ENCODE measurements at regions not wholly inside any gene's neighbourhood (a gene's known extent, or its start where the extent isn't known, plus 50 kb on each side); places are given as distances from the start of the nearest gene placed in this dataset.

DNA sequence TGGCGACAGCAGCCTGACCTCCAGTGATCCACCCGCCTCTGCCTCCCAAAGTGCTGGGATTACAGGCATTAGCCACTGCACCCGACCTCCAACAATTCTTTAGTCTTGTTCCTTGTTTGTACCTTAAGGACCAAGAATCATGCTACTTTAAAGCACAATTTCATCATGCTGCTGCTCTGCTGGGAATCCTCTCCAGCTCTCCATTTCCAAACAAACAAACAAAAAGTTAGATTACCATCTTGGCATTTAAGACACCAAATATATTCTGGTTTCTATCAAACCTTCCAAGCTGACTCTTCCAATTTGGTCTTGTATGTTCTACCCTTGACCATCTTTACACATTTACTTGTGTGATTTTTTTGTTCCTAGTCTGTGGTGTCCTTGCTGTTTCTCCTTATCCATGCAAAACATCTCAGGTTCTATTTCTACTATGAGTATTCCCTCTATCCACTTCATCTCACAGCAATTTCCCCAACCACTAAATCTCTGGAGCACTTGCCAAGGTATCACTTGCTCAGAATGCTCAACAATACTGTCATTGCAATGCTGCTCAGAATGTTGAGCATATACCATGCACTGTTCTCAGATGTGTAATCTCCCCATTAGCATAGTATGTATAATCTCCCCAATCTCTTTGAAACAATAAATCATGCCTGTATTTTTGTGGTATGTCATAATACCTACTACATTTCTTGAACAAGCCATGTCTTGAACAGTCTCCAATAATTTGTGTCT is 73.2 kb upstream of the GALNT5 start:
- Mint-ChIP-seq H3K36me3 (no peaks in the 10 kb centered on the region), H3K4me1 (peaks cover 9% of the 10 kb centered on the region), H3K4me3 (no peak overlapping the region), H3K9me3 (no peaks in the 10 kb centered on the region), H3K27ac (no peak overlapping the region)
- no peak for DNase-seq (ENCODE audit: low spot score in 2 of 2)
- no peak for ATAC-seq

DNA sequence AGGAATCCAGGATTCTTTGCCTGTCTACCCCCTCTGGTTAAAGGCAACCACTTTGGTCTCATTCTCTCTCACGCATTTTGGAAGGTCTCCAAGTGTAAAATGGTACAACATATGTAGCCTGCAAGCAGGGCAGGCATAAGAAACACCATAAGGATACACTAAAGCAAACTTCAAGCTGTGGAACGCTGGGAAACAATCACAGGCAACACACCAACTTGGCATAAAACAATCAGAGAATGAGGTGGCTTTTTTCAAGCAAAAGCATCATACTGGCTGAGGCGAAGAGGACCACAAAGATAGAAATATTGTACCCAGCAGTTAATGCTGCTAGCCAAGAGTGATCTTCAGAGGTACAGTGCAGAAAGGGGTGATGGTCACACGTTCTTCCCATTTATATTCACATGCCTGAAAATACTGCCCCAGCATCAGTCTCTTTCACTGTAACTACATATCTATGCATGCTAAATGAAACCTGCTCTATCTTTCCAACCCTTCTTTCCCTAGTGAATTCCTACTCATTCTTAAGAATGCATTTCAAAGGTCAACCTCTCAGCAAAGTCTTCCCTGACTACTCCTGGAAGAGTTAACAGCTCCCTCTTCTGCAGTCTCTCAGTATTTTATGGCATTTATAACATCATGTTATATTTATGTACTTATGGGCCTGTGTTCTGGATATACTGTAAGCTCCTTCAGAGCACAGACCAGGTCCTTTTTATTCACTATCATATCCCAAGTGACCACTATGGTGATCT is 71.9 kb upstream of the GALNT5 start:
- DNase-seq (ENCODE audit: low spot score in 2 of 2) (no peak), ATAC-seq (no peak)
- H3K9me3 Mint-ChIP-seq, result no peaks in the 10 kb centered on the region
- H3K4me3 Mint-ChIP-seq, result no peak overlapping the region
- H3K27ac Mint-ChIP-seq, result no peak overlapping the region
- peaks cover 9% of the 10 kb centered on the region for H3K4me1 Mint-ChIP-seq
- no peaks in the 10 kb centered on the region for H3K36me3 Mint-ChIP-seq

DNA sequence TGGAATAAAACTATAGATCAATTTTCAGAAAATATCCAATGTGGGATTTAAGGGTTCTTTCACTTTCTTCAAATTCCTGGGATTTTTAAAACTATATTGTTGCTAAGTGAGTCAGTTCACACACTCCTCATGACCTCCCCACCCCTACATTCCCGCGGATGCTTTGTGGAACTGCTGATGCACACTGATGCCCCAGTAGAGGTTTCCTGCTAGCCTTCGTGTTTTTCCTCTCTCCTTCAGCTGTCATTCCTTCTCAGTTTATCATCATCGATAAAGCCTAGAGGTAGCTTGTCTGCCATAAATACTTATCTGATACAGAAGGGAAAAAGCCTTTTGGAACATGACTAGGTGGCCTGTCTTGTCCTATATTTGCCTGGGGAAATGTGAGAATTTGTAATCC is 67.4 kb upstream of the GALNT5 start:
- H3K4me3 Mint-ChIP-seq, result no peak overlapping the region
- no peaks in the 10 kb centered on the region for H3K9me3 Mint-ChIP-seq
- no peaks in the 10 kb centered on the region for H3K36me3 Mint-ChIP-seq
- no peaks in the 10 kb centered on the region for H3K4me1 Mint-ChIP-seq
- DNase-seq (ENCODE audit: low spot score in 2 of 2), result no peak
- no peak overlapping the region for H3K27ac Mint-ChIP-seq
- no peak for ATAC-seq

DNA sequence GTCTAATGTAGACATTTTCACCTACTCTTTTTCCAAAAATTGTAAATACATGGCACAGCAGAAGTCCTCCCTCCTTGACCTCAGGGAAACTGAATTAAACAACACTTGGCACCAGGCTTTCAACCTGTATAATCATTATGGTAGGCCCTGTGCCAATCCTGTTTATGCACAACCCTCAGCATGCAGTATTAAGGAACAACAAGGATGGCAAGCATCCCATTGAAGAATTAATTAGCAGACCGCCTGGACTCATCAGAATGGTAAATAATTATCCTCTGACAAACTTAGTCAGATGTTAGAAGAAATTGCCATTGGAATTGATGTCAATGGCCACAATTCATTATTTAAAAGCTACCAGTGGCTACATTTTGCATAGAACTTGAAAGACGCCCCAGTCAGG is 66.3 kb upstream of the GALNT5 start:
- no peaks in the 10 kb centered on the region for H3K36me3 Mint-ChIP-seq
- no peaks in the 10 kb centered on the region for H3K4me1 Mint-ChIP-seq
- no peak overlapping the region for H3K4me3 Mint-ChIP-seq
- ATAC-seq (no peak), DNase-seq (ENCODE audit: low spot score in 2 of 2) (no peak)
- H3K27ac Mint-ChIP-seq, result no peak overlapping the region
- H3K9me3 Mint-ChIP-seq, result no peaks in the 10 kb centered on the region

DNA sequence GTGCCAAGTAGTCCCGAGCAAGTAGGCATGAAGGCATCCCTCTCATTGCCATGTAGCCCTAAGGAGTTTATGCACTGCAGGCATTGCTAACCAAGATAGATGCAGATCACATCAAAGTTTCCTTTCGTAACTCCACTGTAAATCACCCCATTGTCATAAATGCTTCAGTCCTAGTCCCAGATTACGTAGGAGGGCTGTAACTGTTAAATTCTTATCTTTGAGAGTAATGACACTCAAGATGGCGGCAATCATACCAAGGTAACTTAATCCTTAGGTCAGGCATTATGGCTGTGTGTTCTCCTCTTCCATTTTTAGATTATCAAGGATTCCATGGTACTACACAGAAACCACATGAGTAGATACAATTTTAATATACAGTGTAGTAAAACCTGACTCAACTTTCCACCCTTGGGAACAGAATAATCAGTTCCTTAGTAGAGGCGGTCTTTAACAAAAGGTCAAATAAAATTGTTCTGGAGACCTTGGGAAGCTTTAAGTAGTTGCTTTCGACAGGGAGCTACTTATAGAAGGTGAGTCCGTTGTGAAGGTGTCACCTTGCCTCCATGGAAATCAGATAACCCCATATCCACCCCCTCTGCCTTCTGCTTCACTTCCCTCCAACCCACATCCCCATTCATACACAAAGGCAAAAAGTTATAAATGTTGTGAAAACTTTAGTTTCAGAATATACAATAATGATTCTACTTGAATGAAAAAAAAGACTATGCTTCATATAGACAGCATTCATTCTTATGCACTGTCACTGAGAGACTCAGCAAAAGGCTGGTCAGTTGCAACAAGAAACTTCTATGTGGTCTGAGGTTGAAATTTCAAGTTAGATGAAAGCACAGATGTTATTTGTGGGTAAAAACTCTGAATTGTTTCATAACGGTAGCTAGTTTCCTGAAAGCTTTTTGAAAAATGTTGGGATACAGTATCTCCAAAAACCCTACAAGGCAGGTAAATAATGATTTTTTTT is 64.8 kb upstream of the GALNT5 start:
- DNase-seq (ENCODE audit: low spot score in 2 of 2), result no peak
- H3K27ac Mint-ChIP-seq, result no peak overlapping the region
- no peak for ATAC-seq
- no peaks in the 10 kb centered on the region for H3K36me3 Mint-ChIP-seq
- no peaks in the 10 kb centered on the region for H3K9me3 Mint-ChIP-seq
- no peak overlapping the region for H3K4me3 Mint-ChIP-seq
- no peaks in the 10 kb centered on the region for H3K4me1 Mint-ChIP-seq

DNA sequence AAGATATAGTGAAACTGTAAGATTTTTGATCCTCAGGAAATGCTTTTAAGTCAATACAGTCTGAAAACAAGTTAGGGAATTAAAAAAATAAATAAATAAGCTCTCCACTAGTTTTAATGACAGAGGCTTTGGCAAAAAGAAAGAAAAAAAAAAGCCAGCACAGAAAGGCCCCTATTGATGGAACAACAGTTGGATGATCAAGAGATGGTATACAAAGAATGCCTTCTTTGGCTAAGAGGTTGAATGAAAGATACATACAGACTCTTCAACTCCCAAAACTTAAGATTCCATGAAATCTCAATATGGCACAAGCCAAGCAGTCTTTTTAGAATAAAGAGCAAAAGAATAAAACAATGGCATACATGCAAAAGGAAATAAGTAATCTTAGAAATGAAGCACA is 64.0 kb upstream of the GALNT5 start:
- Mint-ChIP-seq H3K4me3 (no peak overlapping the region), H3K4me1 (no peaks in the 10 kb centered on the region), H3K9me3 (no peaks in the 10 kb centered on the region), H3K27ac (no peak overlapping the region), H3K36me3 (no peaks in the 10 kb centered on the region)
- no peak for DNase-seq (ENCODE audit: low spot score in 2 of 2)
- ATAC-seq, result no peak

DNA sequence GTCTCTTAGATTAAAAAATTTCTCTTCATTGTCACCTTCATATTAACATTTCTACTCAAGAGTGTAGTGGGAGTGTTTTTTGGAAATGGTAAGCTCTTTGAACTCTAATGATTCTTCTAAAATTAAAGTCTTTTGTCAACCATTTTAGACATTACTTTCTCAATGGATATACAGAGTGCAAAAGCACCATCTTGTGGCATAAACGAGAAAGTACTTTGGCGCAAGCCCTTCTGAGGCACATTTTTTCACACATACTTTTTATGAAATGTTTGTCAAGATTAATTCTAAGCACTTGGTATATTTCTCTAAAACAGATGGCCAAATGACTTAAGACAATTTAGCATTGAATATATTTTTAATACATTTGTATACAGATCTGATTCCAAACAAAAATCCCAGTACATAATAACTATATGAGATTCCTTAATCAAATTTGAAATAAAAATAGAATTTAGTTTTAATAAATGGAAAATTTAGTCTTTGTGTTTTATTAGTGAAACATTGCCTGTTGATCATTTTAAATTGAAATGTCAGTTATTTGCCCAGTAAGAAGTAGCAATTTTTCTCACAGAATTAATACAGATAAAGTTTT is 63.3 kb upstream of the GALNT5 start:
- H3K36me3 Mint-ChIP-seq, result no peaks in the 10 kb centered on the region
- no peaks in the 10 kb centered on the region for H3K9me3 Mint-ChIP-seq
- ATAC-seq (no peak), DNase-seq (ENCODE audit: low spot score in 2 of 2) (no peak)
- no peak overlapping the region for H3K27ac Mint-ChIP-seq
- H3K4me1 Mint-ChIP-seq, result no peaks in the 10 kb centered on the region
- no peak overlapping the region for H3K4me3 Mint-ChIP-seq

DNA sequence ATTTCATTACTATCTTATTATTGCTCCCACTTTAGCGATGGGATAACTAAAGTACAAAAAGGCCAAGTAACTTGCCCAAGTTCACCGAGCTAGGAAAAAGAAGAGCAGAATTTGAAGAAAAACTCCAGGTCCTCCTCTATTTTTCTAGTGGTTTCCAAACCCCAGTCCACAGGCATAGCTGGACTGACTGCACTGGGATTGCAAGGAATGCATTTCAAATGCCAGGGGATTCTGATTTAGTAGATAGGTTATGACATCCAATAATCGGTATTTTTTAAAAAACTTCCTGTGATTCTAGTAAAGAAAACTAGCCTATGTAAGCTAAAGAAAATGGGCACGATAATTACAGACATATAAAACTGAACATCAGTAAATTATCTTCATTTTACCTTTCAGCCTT is 62.7 kb upstream of the GALNT5 start:
- H3K9me3 Mint-ChIP-seq, result no peaks in the 10 kb centered on the region
- H3K27ac Mint-ChIP-seq, result no peak overlapping the region
- no peak for DNase-seq (ENCODE audit: low spot score in 2 of 2)
- H3K36me3 Mint-ChIP-seq, result no peaks in the 10 kb centered on the region
- no peaks in the 10 kb centered on the region for H3K4me1 Mint-ChIP-seq
- ATAC-seq, result no peak
- H3K4me3 Mint-ChIP-seq, result no peak overlapping the region

DNA sequence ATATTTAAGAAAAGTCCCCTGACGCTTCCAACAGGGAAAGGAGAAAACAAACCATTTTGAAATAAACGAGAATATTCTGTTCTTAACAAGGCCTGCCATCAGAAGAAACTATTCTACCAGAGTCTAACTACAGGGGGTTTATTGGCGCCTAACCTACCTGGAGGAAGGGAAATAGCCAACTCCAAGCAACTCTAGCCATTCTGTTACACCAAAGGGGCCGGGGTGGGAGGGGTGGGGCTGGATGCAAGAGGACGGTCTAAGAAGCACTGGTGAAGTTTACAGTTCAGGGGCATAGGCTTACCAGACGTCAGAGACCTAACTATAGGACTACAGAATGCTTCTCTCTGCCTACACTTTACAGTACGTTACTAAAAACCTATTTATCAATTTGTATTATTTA is 60.5 kb upstream of the GALNT5 start:
- ATAC-seq (no peak), DNase-seq (ENCODE audit: low spot score in 2 of 2) (no peak)
- Mint-ChIP-seq H3K4me3 (no peak overlapping the region), H3K9me3 (no peaks in the 10 kb centered on the region), H3K36me3 (no peaks in the 10 kb centered on the region), H3K4me1 (no peaks in the 10 kb centered on the region), H3K27ac (no peak overlapping the region)

DNA sequence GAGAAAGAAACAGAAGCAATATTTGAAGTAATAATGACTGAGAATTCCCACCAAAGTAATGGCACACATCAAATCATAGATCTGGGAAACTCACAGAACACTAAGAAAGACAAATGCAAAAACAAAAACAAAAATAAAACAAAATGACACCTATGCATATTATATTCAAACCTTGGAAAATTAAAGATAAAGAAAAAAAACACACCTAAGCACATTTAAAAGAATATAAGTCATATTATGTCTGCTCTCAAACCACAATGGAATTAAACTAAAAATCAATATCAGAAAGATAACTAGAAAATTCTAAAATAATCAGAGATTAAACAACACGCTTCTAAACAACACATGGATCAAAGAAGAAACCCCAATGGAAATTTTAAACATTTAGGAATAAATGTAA is 59.7 kb upstream of the GALNT5 start:
- H3K4me1 Mint-ChIP-seq, result no peaks in the 10 kb centered on the region
- H3K27ac Mint-ChIP-seq, result no peak overlapping the region
- ATAC-seq (no peak), DNase-seq (ENCODE audit: low spot score in 2 of 2) (no peak)
- H3K36me3 Mint-ChIP-seq, result no peaks in the 10 kb centered on the region
- no peaks in the 10 kb centered on the region for H3K9me3 Mint-ChIP-seq
- no peak overlapping the region for H3K4me3 Mint-ChIP-seq

DNA sequence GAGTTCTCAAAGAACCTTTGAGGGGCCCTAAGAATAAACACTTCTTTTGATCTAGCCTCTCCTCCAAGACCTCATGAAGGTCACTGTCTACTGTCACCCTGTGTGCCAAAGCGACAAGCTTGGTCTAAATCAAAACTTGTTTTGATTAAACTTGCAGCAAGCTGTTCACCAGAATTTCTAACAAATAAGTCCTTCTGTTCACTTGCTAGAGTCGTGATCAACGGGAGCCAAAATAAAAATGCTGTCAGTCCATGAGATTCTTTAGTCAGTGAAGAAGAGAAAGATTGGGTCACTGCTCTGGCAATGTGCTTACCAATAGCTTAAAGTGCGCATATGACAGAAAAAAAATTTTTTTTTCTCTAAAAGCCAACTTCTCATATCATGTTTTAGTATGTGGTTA is 53.9 kb upstream of the GALNT5 start:
- Mint-ChIP-seq H3K4me3 (no peak overlapping the region), H3K36me3 (no peaks in the 10 kb centered on the region), H3K27ac (no peak overlapping the region), H3K9me3 (no peaks in the 10 kb centered on the region), H3K4me1 (no peaks in the 10 kb centered on the region)
- DNase-seq (ENCODE audit: low spot score in 2 of 2), result no peak
- ATAC-seq, result no peak

DNA sequence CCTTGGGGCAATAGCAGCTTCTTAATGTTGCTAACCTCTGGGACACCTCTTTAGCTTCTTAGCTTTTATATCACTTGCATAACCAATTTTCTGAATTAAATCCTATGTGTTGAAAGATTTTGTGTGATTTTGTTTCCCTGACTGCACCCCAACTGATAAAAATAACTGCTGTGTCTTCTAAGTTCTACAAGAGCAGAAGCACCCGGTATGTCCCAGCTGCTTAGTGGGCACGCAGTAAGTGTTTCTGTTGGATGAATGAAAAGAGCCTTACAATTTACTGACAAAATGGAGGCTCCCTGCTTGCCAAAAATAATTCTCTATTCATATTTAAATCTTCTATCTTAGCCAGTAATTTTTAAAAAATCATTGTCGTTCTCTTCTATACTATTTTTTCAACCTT is 53.1 kb upstream of the GALNT5 start:
- H3K27ac Mint-ChIP-seq, result no peak overlapping the region
- no peaks in the 10 kb centered on the region for H3K4me1 Mint-ChIP-seq
- DNase-seq (ENCODE audit: low spot score in 2 of 2) (no peak), ATAC-seq (no peak)
- no peaks in the 10 kb centered on the region for H3K36me3 Mint-ChIP-seq
- no peaks in the 10 kb centered on the region for H3K9me3 Mint-ChIP-seq
- no peak overlapping the region for H3K4me3 Mint-ChIP-seq

DNA sequence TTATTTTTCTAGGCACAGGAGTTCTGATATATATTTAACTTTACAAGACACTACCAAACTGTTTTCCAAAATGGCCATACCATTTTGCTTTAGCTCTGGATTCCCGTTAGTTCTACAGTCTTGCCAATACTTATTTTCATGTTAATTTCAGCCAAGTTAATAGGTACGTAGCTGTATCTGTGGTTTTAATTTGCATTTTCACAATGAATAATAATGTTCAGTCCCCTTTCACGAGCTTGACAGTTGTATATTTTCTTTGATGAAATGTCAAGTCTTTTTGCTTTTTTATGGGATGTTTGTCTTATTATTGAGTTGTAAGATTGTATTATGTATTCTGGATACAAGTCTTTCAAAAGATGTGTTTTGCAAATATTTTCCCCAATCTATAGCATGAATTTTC is 50.6 kb upstream of the GALNT5 start:
- no peak for ATAC-seq
- no peaks in the 10 kb centered on the region for H3K4me1 Mint-ChIP-seq
- H3K36me3 Mint-ChIP-seq, result no peaks in the 10 kb centered on the region
- no peak overlapping the region for H3K4me3 Mint-ChIP-seq
- no peak for DNase-seq (ENCODE audit: low spot score in 2 of 2)
- H3K9me3 Mint-ChIP-seq, result no peaks in the 10 kb centered on the region
- no peak overlapping the region for H3K27ac Mint-ChIP-seq
